Mesendoderm (in vitro differentiated cells): ENCODE measurements at regions not wholly inside any gene's neighbourhood (a gene's known extent, or its start where the extent isn't known, plus 50 kb on each side); places are given as distances from the start of the nearest gene placed in this dataset.
"Not testable (repeated sequence)": the region's sequence is repeated elsewhere in the genome, so short reads cannot be mapped to it uniquely, and the experiment has no call there.

Source experiments
- DNase-seq: peaks from one replicate; pipeline ENCODE4 v3.0.0; 2013
- H2AK5ac ChIP-seq: 2 replicates; pipeline ENCODE4 v1.6.1; 2013; ENCODE audit warnings: low read length, inconsistent platforms
- H2BK120ac ChIP-seq: 2 replicates; pipeline ENCODE4 v1.6.1; 2013; ENCODE audit warnings: low read depth, mild to moderate bottlenecking, low read length, moderate library complexity, mixed read lengths
- H2BK15ac ChIP-seq: replicated peaks from 2 replicates; pipeline ENCODE4 v1.6.1; 2013; ENCODE audit warnings: low read depth, mild to moderate bottlenecking, moderate library complexity
- H2BK5ac ChIP-seq: 2 replicates; pipeline ENCODE4 v1.6.1; 2013; ENCODE audit warnings: low read length, inconsistent platforms
- H3K18ac ChIP-seq: 2 replicates; pipeline ENCODE4 v1.6.1; 2013; ENCODE audit warnings: mild to moderate bottlenecking, low read length, mixed read lengths
- H3K23ac ChIP-seq: one replicate; pipeline ENCODE4 v1.6.1; 2013; ENCODE audit warnings: low read length
- H3K27ac ChIP-seq: 2 replicates; pipeline ENCODE4 v1.5.1; 2013; ENCODE audit warnings: low read depth, mild to moderate bottlenecking, inconsistent platforms, low read length, moderate library complexity
- H3K27me3 ChIP-seq: 2 replicates; pipeline ENCODE4 v1.6.1; 2013; ENCODE audit warnings: low read length, control low read depth, mild to moderate bottlenecking, inconsistent platforms; ENCODE audit not compliant: insufficient read depth, poor library complexity
- H3K36me3 ChIP-seq: 2 replicates; pipeline ENCODE4 v1.6.1; 2013; ENCODE audit warnings: low read length, inconsistent platforms; ENCODE audit not compliant: control insufficient read depth, insufficient read depth
- H3K4ac ChIP-seq: one replicate; pipeline ENCODE4 v1.6.1; 2013; ENCODE audit warnings: low read depth, mild to moderate bottlenecking, low read length, moderate library complexity
- H3K4me1 ChIP-seq: 2 replicates; pipeline ENCODE4 v1.6.1; 2013; ENCODE audit warnings: low read depth, low read length, inconsistent platforms; ENCODE audit not compliant: control insufficient read depth
- H3K4me2 ChIP-seq: 2 replicates; pipeline ENCODE4 v1.6.1; 2013; ENCODE audit warnings: low read length
- H3K4me3 ChIP-seq: 2 replicates; pipeline ENCODE4 v1.5.1; 2013; ENCODE audit warnings: mild to moderate bottlenecking, low read length
- H3K56ac ChIP-seq: one replicate; pipeline ENCODE4 v1.6.1; 2013; ENCODE audit warnings: low read length
- H3K79me1 ChIP-seq: 2 replicates; pipeline ENCODE4 v1.6.1; 2013; ENCODE audit warnings: low read length, inconsistent platforms
- H3K79me2 ChIP-seq: 2 replicates; pipeline ENCODE4 v1.6.1; 2013; ENCODE audit warnings: mild to moderate bottlenecking, low read length; ENCODE audit not compliant: control insufficient read depth, insufficient read depth
- H3K9ac ChIP-seq: 2 replicates; pipeline ENCODE4 v1.6.1; 2013; ENCODE audit warnings: low read length, inconsistent platforms
- H4K5ac ChIP-seq: one replicate; pipeline ENCODE4 v1.6.1; 2013; ENCODE audit warnings: low read length
- H4K8ac ChIP-seq: one replicate; pipeline ENCODE4 v1.6.1; 2013; ENCODE audit warnings: low read depth, mild to moderate bottlenecking, control low read depth, low read length, moderate library complexity
- WGBS: extraction: QIAGEN DNeasy Blood & Tissue Kit; methylation state at CpG from one replicate; pipeline ENCODE4 v1.1.7; 2013; ENCODE audit warnings: low lambda C conversion rate, missing lambda C conversion rate; ENCODE audit not compliant: insufficient coverage; ENCODE audit errors: extremely low coverage; 5-methylcytosine and 5-hydroxymethylcytosine counted together

- H3K56ac ChIP-seq, H4K8ac ChIP-seq, H3K79me2 ChIP-seq, H2BK5ac ChIP-seq, H3K4ac ChIP-seq, H3K27me3 ChIP-seq, H3K4me2 ChIP-seq, H2BK120ac ChIP-seq, H2BK15ac ChIP-seq, H3K4me3 ChIP-seq, H3K18ac ChIP-seq, DNase-seq, H3K27ac ChIP-seq, H4K5ac ChIP-seq, H3K9ac ChIP-seq, H2AK5ac ChIP-seq, H3K36me3 ChIP-seq, H3K79me1 ChIP-seq, H3K4me1 ChIP-seq, H3K23ac ChIP-seq: not testable (repeated sequence)
- no CpG with 5 or more reads among the region's 6 CpGs for WGBS
These were observed 587.2 kb upstream of the CHD1 start for GRCh38 chr5:99515864-99516490.

GRCh38 chr5:99510237-99510866, 581.5 kb upstream of the CHD1 start:
- not testable (repeated sequence) for H3K9ac ChIP-seq, H3K79me1 ChIP-seq, H3K79me2 ChIP-seq, H3K4ac ChIP-seq, H3K4me1 ChIP-seq, H2BK15ac ChIP-seq, H2BK5ac ChIP-seq, H4K5ac ChIP-seq, H3K4me3 ChIP-seq, H3K23ac ChIP-seq, H3K27me3 ChIP-seq, H3K27ac ChIP-seq, H2AK5ac ChIP-seq, H3K36me3 ChIP-seq, H3K18ac ChIP-seq, H2BK120ac ChIP-seq, H3K56ac ChIP-seq, H4K8ac ChIP-seq, H3K4me2 ChIP-seq, DNase-seq
- WGBS, result no CpG with 5 or more reads among the region's 1 CpG

- H3K79me2 ChIP-seq, H4K8ac ChIP-seq, H3K4me3 ChIP-seq, H3K9ac ChIP-seq, H2BK5ac ChIP-seq, H3K4me2 ChIP-seq, H3K4me1 ChIP-seq, H3K56ac ChIP-seq, H3K23ac ChIP-seq, DNase-seq, H3K27me3 ChIP-seq, H2BK15ac ChIP-seq, H3K79me1 ChIP-seq, H3K4ac ChIP-seq, H3K27ac ChIP-seq, H4K5ac ChIP-seq, H3K36me3 ChIP-seq, H2AK5ac ChIP-seq, H3K18ac ChIP-seq, H2BK120ac ChIP-seq: not testable (repeated sequence)
- no CpG with 5 or more reads among the region's 9 CpGs for WGBS
These were observed 580.3 kb upstream of the CHD1 start for GRCh38 chr5:99509064-99509463.

GRCh38 chr5:99495456-99495855, 566.6 kb upstream of the CHD1 start:
- not testable (repeated sequence) for H3K23ac ChIP-seq, H2AK5ac ChIP-seq, H3K4me3 ChIP-seq, H3K27ac ChIP-seq, H3K79me2 ChIP-seq, H2BK15ac ChIP-seq, H3K9ac ChIP-seq, H3K36me3 ChIP-seq, H3K56ac ChIP-seq, H3K18ac ChIP-seq, H3K79me1 ChIP-seq, H3K4me1 ChIP-seq, H3K4me2 ChIP-seq, H3K27me3 ChIP-seq, H2BK5ac ChIP-seq, DNase-seq, H3K4ac ChIP-seq, H4K8ac ChIP-seq, H4K5ac ChIP-seq, H2BK120ac ChIP-seq
- no CpG with 5 or more reads among the region's 4 CpGs for WGBS

- not testable (repeated sequence) for H3K27ac ChIP-seq, H3K4ac ChIP-seq, DNase-seq, H4K5ac ChIP-seq, H3K36me3 ChIP-seq, H3K79me2 ChIP-seq, H3K4me2 ChIP-seq, H3K4me1 ChIP-seq, H3K79me1 ChIP-seq, H3K23ac ChIP-seq, H2AK5ac ChIP-seq, H3K18ac ChIP-seq, H3K27me3 ChIP-seq, H2BK15ac ChIP-seq, H3K9ac ChIP-seq, H3K56ac ChIP-seq, H2BK5ac ChIP-seq, H3K4me3 ChIP-seq, H2BK120ac ChIP-seq, H4K8ac ChIP-seq
- WGBS, result no CpG with 5 or more reads among the region's 2 CpGs
These were observed 549.6 kb upstream of the CHD1 start for GRCh38 chr5:99478450-99478849.

- H2BK120ac ChIP-seq, H3K36me3 ChIP-seq: not testable (repeated sequence)
- WGBS, result no CpG with 5 or more reads among the region's 4 CpGs
These were observed 544.5 kb upstream of the CHD1 start for GRCh38 chr5:99473328-99473727.

More at GRCh38 chr5:99473328-99473727, 544.5 kb upstream of the CHD1 start:
- not testable (repeated sequence) for H3K4me2 ChIP-seq, H3K4ac ChIP-seq, H2BK15ac ChIP-seq, H4K5ac ChIP-seq, H3K9ac ChIP-seq, H3K27ac ChIP-seq, H3K56ac ChIP-seq, DNase-seq, H3K4me1 ChIP-seq, H3K79me2 ChIP-seq, H3K23ac ChIP-seq, H3K18ac ChIP-seq, H2AK5ac ChIP-seq, H2BK5ac ChIP-seq, H3K4me3 ChIP-seq, H4K8ac ChIP-seq, H3K79me1 ChIP-seq, H3K27me3 ChIP-seq
